Peyer's patch (tissue), 4 donors: ENCODE measurements at regions not wholly inside any gene's neighbourhood (a gene's known extent, or its start where the extent isn't known, plus 50 kb on each side); places are given as distances from the start of the nearest gene placed in this dataset.

ENCODE experiments used
- CTCF ChIP-seq, 6 experiments: fragments of 450-650 bp in 4 of 6; fragments of 200-600 bp in 2 of 6; sonication (generic) in 1 of 6; IDR thresholded peaks; one replicate each; pipeline ENCODE4 v1.5.1; 2017 to 2019; ENCODE audit warnings: antibody characterized with exemption in 6 of 6, mild to moderate bottlenecking in 3 of 6, moderate library complexity in 1 of 6
- POLR2A ChIP-seq, 2 donors: fragments of 450-650 bp; IDR thresholded peaks; one replicate each; pipeline ENCODE4 v1.5.1; 2017; ENCODE audit warnings: antibody characterized with exemption in 2 of 2, mild to moderate bottlenecking in 2 of 2, moderate library complexity in 2 of 2

DNA sequence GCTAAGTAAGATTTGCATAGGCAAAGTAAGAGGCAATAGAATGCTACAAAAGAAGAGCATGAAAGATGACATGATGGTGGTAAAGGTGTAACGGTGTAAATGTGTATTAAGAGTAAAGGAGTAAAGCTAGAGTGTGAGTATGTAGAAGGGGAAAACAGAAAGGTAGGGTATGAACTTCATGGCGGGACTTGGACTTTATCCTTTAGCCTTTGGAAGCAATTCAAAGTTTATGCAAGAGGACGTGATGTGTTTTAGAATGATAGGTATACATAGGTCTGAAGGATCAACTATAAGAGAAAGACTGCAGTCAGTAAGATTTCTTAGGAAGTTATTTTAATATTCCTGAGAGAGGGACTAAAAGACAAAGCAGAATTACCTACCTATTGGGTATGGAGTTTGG, 358.0 kb upstream of the FAT3 start:
- no peak for TF ChIP-seq POLR2A (IDR thresholded peaks at IDR 0.05)
- TF ChIP-seq CTCF (IDR thresholded peaks at IDR 0.05), result no peak
